ENCODE measurements at regions not wholly inside any gene's neighbourhood (a gene's known extent, or its start where the extent isn't known, plus 50 kb on each side); places are given as distances from the start of the nearest gene placed in this dataset.
A peak's percentile ranks its signal among the peaks of the same experiment; 100 is the strongest.

DNA sequence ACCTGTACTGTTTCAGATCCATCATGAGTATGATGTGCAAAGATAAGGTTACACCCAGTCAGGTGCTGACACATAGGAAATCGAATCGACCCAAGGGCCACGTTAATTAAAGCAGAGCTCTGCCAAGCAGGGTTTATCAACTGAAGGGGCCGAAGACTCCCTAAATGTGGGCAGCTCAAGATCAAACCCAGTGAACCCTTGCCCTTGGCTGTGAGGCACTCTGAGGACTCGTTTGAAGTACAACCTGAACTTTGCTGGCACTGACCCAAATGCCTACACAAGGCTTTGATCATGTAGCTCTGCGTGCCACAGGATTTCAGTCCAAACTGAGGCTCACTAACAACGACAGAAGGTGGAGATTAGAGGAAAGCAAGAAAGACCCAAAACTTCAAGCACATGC is 352.1 kb downstream of the MTX2 start:
- DNase-seq, result no peak
- 60 to 67% methylated on average over 7 of the region's 7 CpGs for WGBS, 2 donors
- no peak overlapping the region for H3K4me3 ChIP-seq
- no peak overlapping the region for H3K27ac ChIP-seq
- TF ChIP-seq POLR2A (IDR thresholded peaks at IDR 0.05), result no peak
- TF ChIP-seq, protein P1, sequence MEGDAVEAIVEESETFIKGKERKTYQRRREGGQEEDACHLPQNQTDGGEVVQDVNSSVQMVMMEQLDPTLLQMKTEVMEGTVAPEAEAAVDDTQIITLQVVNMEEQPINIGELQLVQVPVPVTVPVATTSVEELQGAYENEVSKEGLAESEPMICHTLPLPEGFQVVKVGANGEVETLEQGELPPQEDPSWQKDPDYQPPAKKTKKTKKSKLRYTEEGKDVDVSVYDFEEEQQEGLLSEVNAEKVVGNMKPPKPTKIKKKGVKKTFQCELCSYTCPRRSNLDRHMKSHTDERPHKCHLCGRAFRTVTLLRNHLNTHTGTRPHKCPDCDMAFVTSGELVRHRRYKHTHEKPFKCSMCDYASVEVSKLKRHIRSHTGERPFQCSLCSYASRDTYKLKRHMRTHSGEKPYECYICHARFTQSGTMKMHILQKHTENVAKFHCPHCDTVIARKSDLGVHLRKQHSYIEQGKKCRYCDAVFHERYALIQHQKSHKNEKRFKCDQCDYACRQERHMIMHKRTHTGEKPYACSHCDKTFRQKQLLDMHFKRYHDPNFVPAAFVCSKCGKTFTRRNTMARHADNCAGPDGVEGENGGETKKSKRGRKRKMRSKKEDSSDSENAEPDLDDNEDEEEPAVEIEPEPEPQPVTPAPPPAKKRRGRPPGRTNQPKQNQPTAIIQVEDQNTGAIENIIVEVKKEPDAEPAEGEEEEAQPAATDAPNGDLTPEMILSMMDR (IDR thresholded peaks at IDR 0.05), result no peak
- no peaks in the 10 kb centered on the region for H3K9me3 ChIP-seq
- no peaks in the 10 kb centered on the region for H3K36me3 ChIP-seq (ENCODE audit: low read depth, missing control alignments)
- intact Hi-C loops (cut with DNase I; ENCODE audit: low total_unique reads), result no loop called here
- no peaks in the 10 kb centered on the region for H3K27me3 ChIP-seq
- H3K4me1 ChIP-seq, result no peaks in the 10 kb centered on the region

DNA sequence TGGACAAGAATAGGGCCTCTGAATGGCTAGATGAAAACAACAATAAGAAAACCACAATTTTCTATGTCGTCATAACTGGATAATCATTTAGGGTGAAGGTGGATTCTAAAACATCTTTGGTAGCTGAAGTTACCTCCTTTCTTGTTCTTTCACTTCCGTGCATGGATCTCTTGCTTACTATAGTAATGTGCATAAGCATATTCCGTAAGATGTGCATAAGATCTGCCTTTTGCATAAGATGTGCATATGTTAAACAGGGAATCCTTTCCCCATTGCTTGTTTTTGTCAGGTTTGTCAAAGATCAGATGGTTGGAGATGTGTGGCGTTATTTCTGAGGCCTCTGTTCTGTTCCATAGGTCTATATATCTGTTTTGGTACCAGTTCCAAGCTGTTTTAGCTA is 353.6 kb downstream of the MTX2 start:
- no peak for DNase-seq
- no peak overlapping the region for H3K27ac ChIP-seq
- intact Hi-C loops (cut with DNase I; ENCODE audit: low total_unique reads), result no loop called here
- H3K4me3 ChIP-seq, result no peak overlapping the region
- TF ChIP-seq, protein P1 (IDR thresholded peaks at IDR 0.05), result no peak
- no peak for TF ChIP-seq POLR2A (IDR thresholded peaks at IDR 0.05)
- no peaks in the 10 kb centered on the region for H3K36me3 ChIP-seq (ENCODE audit: low read depth, missing control alignments)
- H3K4me1 ChIP-seq, result no peaks in the 10 kb centered on the region
- no peaks in the 10 kb centered on the region for H3K9me3 ChIP-seq
- 96 to 97% methylated on average over 4 of the region's 4 CpGs for WGBS, 2 donors
- H3K27me3 ChIP-seq, result no peaks in the 10 kb centered on the region

DNA sequence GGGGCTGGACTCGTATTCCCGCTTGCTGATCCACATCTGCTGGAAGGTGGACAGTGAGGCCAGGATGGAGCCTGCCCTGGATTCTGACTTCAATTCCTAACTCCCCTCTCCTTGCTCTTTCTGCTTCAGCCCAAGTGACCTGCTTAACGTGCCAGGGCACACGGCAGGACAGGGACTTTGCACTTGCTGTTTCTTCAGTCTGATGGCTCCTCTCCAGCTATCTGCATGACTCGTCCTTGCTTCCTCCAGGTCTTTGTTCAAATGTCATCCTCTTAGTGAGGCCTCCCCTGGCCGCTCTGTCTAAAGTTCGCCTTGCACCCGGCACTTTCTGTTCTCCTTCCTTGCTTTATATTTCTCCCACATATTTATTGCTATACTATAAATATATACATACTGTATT is 357.6 kb downstream of the MTX2 start:
- WGBS, 2 donors, result 65 to 69% methylated on average over 8 of the region's 8 CpGs

DNA sequence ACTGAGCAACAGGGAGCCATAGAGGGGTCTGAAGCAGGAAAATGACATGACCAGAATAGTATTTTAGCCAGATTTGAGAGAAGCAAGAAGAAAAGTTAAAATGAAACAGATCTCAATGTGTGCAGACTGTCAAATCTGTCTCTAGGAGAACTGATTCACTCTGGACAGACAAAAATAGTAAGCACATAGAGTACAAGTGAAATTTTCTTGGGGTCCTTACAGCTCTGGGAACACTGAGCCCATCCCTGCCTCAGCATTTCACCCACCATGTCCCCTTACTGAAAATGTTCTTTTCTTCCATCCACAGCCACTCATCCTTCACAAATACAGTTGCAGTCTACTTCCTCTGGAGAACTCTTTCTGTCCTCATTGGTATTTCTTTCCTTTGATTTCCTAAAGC is 359.2 kb downstream of the MTX2 start:
- Histone ChIP-seq H3K27ac (no peak overlapping the region), H3K36me3 (ENCODE audit: low read depth, missing control alignments) (no peaks in the 10 kb centered on the region), H3K4me1 (no peaks in the 10 kb centered on the region), H3K4me3 (no peak overlapping the region), H3K9me3 (no peaks in the 10 kb centered on the region), H3K27me3 (no peaks in the 10 kb centered on the region)
- intact Hi-C loops (cut with DNase I; ENCODE audit: low total_unique reads), result no loop called here
- DNase-seq, result no peak
- TF ChIP-seq, protein P1 (IDR thresholded peaks at IDR 0.05), result no peak
- TF ChIP-seq POLR2A (IDR thresholded peaks at IDR 0.05), result no peak

More for the DNA sequence above, 357.6 kb downstream of the MTX2 start:
- Histone ChIP-seq H3K4me1 (no peaks in the 10 kb centered on the region), H3K4me3 (no peak overlapping the region), H3K27me3 (no peaks in the 10 kb centered on the region), H3K27ac (no peak overlapping the region), H3K9me3 (no peaks in the 10 kb centered on the region), H3K36me3 (ENCODE audit: low read depth, missing control alignments) (no peaks in the 10 kb centered on the region)
- DNase-seq, result peak; percentile 23
- intact Hi-C loops (cut with DNase I; ENCODE audit: low total_unique reads), result no loop called here
- no peak for TF ChIP-seq POLR2A (IDR thresholded peaks at IDR 0.05)
- TF ChIP-seq, protein P1 (IDR thresholded peaks at IDR 0.05), result no peak

DNA sequence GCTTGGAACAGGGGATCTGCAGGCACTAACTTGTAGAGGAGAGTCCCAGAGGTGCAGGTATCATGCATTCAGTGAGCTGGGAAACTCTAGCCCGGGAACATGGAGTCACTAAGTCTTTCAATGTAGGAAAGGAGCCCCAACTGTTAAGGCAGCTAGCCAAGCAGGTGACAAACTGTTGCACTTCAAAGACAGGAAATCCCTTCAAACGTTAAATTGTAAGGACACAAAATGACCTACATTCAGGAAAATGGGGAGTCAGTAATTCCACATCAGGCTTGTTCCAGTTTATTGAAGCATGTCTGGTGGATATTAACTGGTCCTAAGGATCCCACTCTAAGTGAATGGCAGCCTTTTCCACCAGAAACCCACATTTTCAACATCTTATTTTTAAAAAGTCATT is 364.5 kb downstream of the MTX2 start:
- 50 to 52% methylated on average over 2 of the region's 2 CpGs for WGBS, 2 donors
- no peaks in the 10 kb centered on the region for H3K36me3 ChIP-seq (ENCODE audit: low read depth, missing control alignments)
- intact Hi-C loops (cut with DNase I; ENCODE audit: low total_unique reads), result no loop called here
- no peak for TF ChIP-seq POLR2A (IDR thresholded peaks at IDR 0.05)
- TF ChIP-seq, protein P1 (IDR thresholded peaks at IDR 0.05), result no peak
- no peak for DNase-seq
- H3K4me1 ChIP-seq, result peaks cover 3% of the 10 kb centered on the region
- no peaks in the 10 kb centered on the region for H3K27me3 ChIP-seq
- no peak overlapping the region for H3K27ac ChIP-seq
- H3K4me3 ChIP-seq, result no peak overlapping the region
- H3K9me3 ChIP-seq, result no peaks in the 10 kb centered on the region
